Stimulated activated CD8-positive, alpha-beta memory T cell treated with anti-CD3 and anti-CD28 coated beads, Interleukin-4, amount 100 ng/mL, for 24 hours (primary cell): ENCODE measurements at regions not wholly inside any gene's neighbourhood (a gene's known extent, or its start where the extent isn't known, plus 50 kb on each side); places are given as distances from the start of the nearest gene placed in this dataset.
"Not testable (repeated sequence)": the region's sequence is repeated elsewhere in the genome, so short reads cannot be mapped to it uniquely, and the experiment has no call there.

Source experiments
- DNase-seq: peaks from one replicate; pipeline ENCODE4 v3.0.0-alpha.2; 2020; ENCODE audit warnings: low read depth

GRCh38 chr5:126101901-126102300 lies 321.3 kb upstream of the GRAMD2B start:
- no peak for DNase-seq

- DNase-seq, result no peak
Observed at GRCh38 chr5:126103050-126103449, 320.2 kb upstream of the GRAMD2B start.

DNA sequence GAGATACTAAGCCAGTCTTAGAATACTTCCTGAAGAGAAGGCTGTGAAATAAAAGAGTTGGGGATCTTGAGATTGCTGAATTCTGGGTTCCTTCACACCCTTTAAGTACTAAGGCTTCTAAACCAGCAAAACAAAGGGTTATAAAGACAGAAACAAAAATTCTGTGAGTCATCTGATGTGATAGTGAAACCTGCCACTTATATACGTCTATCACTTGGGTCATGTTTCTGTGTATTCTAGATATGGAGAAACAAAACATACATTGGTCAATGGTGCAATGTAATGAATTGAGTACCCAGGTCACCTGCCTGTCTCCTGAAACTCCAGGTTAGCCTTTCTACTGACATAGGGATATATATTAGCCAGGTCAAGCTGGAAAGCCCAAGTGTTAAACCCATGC lies 319.3 kb upstream of the GRAMD2B start:
- DNase-seq, result no peak

DNA sequence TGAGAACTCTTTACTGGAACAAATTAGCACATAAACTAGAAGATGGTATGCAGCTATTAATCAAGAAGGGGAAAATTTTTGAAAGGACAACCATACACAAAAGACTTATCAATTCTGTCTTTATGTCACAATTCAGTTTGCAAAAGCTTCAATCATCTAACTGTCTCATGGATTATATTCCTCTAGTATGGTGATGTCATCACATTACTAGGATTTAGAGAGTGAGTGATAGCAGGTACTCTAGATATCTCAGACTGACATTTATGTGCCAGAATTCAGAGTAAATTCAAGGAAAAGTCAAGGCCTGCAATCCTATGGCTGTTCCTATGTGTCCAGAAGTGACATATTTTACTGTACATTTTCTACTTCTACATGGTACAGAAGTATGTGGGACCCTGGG lies 318.9 kb upstream of the GRAMD2B start:
- DNase-seq, result no peak

DNA sequence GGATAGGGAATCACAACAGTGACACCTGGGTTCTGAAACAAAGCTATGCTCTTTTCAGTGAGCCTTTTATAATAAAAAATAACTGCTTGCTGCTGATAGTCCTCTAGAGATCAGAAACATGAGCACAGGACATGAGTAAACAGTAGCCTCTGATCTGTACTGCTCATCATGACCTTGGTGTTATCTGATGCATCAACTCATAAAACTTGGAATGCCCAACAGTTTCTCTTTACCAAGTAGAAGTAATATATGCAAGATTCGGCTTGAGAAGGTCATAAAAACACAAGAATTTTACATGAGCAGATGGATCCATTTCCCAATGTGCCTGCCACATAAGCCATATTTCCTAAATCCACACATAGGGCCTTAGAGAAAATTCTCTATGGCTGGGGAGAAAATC lies 318.3 kb upstream of the GRAMD2B start:
- no peak for DNase-seq

DNA sequence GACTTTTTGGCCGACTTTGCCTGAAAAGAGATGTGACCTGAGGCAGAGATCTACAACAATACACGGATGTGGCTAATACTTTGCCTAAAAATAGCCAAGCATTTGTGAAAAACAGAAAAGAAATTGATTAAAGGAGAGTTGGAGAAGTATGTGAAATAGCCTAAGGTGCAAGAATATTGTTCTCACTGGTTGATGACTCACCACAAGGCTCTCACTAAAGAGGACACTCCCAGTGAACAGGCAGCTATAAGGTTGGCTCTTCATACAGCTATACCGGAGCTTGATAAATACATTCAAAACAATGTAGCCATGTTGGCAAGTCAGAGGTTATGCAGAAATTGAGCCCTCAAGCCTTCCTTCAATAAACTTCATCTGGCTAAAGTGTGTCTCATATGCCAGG lies 317.2 kb upstream of the GRAMD2B start:
- DNase-seq, result no peak

GRCh38 chr5:126107381-126107780 lies 315.8 kb upstream of the GRAMD2B start:
- no peak for DNase-seq

DNA sequence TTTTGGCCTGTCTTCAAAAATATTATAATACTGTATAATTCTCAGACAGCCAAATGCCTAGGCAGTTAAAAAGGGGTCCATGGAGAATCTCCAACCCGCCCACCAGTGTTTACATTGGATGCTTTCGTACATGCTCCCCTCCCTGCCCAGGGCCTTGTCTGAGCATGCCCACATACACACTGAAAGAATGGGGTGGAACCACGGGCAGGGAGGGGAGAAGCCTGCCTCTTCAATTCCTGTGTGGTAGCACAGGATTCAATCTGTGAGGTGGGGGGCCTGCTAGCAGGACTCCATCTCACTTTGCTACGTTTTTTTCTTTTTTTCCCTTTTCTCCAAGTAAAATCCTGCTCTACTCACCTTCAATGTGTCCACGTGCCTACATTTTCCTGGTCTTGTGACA lies 314.7 kb upstream of the GRAMD2B start:
- DNase-seq, result no peak

DNA sequence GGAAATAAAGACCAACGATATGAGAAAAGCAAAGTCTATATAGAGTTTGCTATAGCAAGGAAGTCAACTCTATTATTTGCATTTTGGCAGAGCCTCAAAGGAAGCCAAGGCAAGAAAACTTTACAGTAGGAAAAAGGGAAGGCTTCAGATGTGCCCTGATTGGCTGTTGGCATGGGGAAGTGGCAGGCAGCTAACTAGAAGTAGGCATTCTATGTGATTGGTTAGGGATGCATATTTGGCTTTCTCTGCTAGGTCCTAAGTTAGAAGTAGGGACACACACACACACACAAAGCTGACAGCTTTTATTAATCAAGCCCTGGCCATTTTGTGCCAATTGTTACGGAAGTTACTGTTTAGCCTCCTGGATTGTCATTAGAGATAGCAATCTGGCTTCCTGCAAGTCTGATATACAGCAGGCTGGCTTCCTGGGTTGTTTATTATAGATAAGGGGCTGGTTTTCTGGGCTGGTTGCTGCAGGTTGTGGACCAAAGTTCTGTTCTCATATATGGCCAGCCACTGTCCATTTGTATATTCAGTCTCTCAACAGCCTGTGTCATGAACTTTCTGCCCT lies 308.1 kb upstream of the GRAMD2B start:
- no peak for DNase-seq

- DNase-seq, result no peak
Observed at GRCh38 chr5:126117044-126117443, 306.2 kb upstream of the GRAMD2B start.

DNA sequence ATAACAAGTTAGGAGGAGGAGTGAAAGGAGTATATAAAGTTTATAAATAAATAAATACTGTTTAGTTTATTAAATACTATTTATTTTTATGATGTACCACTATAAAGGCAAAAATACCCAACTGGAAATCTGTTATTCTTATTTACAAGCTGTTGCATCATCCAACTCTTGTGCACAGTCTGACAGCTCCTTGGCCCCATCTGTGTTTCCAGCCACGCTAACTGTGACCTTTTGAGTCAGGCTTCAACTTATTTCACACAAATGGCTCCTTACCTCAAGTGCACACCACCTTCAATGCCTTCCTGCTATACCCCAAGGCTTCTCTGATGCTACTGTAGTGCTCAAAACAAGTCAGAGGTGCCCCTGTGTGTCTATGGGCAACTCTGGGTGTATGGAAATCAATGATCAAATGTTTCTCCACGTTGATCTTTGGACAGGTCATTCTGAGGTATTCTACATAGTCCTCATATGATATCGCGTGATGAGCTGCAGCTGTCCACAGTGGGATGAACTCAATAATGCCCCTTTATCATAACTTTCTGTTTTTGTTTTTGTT lies 303.2 kb upstream of the GRAMD2B start:
- no peak for DNase-seq

- DNase-seq, result no peak
Observed at GRCh38 chr5:126120939-126121338, 302.3 kb upstream of the GRAMD2B start.

DNA sequence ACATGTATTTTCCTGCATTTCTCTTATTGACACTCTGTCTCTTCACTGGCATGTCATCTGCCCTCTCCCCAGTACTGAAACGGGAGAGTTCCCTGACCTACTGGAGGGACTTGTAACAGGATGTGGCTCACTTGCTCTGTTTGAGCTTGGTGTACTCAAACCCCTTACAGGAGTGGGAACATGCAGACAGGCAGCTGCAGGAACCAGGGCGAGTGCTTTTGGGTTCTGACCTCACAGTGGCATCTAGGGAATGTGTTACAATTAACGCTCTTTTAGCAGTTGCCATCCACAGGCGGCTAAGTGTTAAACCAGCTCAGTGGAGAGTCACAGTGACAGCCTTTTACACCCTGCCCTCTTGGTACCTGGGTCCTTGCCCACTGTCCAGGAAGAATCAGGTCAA lies 300.3 kb upstream of the GRAMD2B start:
- DNase-seq, result no peak

- no peak for DNase-seq
Observed at GRCh38 chr5:126124706-126125345, 298.4 kb upstream of the GRAMD2B start.

GRCh38 chr5:126125407-126125806 lies 297.8 kb upstream of the GRAMD2B start:
- DNase-seq, result no peak

DNA sequence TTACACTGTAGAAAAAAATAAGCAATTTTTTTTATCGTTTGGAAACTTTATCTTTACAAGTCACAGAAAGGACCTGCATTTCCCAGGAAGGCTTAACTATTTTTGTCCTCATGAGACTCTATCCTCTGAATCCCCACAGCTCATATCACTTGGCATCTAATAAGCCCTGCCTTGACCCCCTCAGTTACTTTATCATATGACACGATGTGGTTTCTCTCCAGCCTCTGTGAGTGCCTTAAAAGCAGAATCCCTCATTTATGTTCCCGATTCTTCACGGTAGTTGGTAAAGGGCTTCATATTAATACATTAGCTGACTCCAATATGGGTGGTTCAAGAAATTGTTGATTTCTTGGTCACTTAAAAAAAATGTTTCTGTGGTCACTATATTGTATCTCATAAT lies 296.6 kb upstream of the GRAMD2B start:
- DNase-seq, result no peak

GRCh38 chr5:126127371-126127770 lies 295.8 kb upstream of the GRAMD2B start:
- not testable (repeated sequence) for DNase-seq

DNA sequence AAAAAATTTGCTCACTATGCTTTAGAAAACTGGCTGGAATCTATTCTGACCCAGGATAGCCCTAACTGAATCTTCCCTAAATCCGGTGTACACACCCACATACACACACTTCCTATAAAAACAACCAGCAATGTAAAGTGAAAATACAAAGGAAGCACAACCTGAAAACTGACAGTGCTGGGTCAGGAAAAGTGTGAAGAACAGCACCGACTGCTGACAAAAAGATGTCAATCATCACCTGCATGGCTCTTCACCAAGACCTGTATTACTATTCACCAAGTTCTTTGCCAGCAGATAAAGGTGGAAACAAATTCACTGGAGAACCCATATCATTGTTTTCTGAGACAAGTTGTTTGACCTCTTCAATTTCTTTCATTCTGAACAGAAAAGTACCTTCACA lies 293.8 kb upstream of the GRAMD2B start:
- no peak for DNase-seq

DNA sequence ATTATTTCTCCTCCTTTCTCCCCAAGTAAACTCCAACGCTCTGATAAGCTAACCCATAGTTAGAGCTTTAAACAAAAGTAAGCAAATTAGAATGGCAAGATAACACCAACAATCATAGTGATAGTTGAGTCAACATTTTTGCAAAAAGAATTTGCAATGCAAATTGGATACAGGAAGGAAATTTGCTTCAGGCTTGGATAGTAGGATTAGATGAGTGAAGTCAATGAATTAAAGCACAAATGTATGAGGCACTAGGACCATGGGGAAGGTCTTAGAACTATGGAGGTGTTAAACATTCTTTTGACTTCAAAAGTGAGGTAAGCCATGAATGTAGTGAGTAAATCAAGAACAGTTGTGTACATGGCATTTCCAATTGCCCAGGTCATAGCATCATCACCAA lies 289.8 kb upstream of the GRAMD2B start:
- no peak for DNase-seq

DNA sequence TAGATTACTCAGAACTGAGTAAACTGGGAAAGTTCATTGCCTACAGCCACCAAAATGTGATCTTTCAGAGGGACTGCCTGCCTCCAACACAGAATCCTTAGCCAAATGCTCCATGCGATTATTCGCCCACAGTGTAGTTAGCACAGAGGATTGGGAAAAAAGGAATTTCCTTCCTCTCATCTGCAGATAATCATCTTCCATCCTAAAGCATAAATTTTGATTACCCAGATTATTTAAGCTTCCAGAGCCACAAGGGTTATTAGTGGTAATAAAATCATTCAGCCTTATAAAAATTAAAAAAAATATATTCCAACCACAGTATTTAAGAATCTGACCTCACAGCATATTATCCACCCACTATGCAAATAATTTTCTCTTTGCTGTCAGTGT lies 285.3 kb upstream of the GRAMD2B start:
- DNase-seq, result no peak

DNA sequence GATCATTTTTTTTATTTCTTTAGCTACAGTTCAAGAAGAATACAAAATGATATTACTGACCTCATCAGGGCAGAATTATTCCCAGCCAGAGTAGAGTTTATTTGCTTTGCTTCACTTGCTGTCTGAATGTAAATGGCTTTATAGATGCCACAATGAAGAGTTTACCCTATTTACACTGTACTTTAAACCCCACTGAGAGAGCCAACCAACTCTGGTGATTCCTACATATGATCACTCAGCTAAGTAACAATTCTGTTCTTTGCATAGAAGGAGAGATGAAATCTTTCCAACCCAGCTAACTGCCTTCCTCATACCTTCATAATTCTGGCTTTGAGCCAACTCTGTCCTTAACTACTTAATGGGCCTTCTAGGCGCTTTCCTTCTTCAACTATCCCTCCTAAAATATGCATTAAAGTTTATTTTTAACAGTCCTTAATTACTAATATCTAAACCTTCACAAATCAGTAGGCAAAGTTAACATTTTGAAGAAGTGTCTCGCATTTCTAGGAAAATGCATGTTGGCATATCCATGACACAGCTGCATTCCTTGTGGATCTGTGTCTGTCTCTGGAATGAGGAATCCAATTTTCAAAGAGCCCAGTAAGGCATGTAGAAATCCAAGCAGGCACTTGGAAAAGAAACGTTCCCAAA lies 284.8 kb upstream of the GRAMD2B start:
- DNase-seq, result no peak

- DNase-seq, result no peak
Observed at GRCh38 chr5:126139086-126139485, 284.1 kb upstream of the GRAMD2B start.

DNA sequence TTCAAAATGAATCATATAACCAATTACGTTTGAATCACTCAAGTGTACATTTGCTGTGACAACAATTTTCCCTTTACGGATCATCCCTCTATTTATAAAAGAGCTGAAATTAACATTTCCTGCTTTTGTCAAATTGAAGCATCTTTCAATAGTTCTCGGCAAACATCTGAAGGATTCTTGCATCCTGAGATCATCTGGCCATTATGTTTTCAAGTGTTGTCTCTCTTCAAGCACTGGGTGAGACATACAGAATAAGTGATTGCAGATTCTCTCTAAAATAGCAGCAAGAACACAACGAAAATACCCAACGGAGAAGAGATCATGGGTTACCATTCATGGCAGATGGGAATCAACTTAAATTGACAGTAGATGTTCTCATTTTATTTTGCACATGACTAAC lies 283.4 kb upstream of the GRAMD2B start:
- DNase-seq, result no peak

DNA sequence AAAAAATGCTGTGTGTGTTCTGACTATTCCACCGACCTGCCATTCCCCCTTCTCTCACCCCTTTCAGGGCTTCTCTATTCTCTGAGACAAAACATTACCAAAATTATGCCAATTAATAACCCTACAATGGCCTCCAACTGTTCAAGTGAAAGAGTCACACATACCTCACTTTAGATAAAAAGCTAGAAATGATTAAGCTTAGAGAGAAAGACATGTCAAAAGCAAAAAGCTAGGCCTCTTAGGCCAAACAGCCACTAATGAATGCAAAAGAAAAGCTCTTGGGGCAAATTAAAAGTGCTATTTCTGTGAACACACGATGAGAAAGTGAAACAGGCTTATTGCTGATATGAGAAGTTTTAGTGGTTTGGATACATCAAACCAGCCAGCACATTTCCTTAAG lies 279.6 kb upstream of the GRAMD2B start:
- DNase-seq, result no peak
